ENCODE measurements at regions not wholly inside any gene's neighbourhood (a gene's known extent, or its start where the extent isn't known, plus 50 kb on each side); places are given as distances from the start of the nearest gene placed in this dataset.

DNA sequence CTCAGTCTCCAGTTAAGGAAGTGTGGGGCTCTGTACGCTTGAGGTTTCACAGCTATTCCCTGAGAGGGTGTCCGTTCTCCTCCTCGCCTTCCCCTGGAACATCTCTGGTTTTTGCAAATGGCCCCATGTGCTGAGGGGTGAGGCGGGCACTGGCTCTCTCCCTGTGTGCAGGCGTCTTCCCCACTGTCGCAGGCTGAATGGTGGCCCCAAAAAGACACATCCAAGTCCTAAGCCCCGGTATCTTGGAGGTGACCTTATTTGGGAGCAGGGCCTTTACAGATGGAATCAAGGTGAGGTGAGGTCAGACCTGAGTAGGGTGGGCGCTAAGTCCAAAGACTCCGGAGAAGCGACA, 98.0 kb upstream of the TMPRSS2 start:
- no peak for DNase-seq

DNA sequence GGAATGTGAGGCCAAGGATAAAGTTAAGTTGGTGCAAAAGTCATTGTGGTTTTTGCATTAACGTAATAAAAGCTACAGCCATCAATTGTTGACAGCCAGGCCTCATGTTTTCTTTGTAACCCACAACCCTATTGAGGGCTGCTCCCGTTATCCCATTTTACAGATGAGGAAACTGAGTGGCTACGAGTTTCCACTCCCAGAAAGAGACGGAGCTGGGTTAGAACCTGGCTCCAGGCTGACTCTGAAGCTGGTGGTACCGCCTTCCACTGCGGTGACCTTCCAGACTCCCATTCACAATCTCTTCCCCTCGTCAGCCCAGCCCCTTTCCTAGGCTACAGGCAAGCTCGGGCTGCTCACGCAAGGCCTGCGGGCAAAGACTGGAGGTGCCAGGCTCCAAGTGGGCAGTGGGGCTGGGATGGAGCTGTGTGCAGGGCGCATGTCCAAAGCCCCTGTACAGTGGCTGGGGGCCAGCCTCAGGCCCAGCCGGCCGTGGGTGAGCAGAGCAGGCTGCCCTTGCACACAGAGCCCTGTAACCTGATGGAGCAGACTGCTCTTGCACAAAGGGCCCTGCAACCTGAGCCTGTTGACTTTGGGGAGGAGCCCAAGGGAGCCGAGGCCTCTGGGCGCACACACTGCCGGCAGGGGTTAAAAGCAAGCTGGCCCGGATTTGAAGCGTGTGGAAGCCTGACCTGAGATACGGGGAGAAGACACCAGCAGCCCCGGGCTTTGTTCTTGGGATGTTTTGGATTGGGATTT, 97.4 kb upstream of the TMPRSS2 start:
- DNase-seq, result no peak

DNA sequence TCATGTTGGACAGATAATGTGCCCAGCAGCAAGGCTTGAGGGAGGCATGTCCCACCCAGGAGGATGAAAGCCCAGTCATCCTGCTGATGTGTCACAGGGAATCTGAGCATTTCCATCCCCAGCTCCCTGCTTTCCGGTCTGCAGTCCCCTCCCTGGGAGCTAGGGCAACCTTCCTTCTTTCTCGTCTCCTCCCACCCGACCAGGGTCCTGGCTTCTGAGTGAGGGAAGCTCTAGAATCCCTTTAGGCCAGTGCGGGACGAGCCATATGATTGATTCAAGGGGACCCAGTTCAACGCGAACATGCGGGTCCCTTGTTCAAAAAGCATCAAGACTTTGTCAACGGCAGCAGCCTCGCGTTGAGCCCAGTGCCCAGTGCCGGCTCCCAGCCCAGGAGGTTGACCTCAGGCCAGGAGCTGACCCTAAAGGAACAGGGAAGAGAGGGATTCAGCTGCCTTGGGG, 96.7 kb upstream of the TMPRSS2 start:
- no peak for DNase-seq

DNA sequence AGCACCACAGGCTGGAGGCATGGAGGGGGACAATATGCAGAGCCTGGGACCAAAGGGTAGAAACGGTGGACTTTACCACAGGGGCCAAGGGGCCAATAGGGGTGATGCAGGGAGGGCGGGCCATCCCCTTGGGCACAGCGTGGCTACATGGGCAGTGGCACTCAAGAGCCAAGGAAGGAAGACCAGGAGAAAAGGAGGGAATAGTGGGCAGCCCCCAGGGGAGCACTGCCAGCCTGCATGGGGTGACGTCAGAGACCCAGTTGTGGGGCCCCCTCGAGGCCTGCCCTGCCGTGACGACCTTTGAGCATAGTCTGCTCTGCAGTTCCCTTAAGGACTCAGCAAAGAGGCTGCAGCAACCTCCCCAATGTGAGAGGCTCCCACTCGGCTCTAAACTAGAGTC, 95.5 kb upstream of the TMPRSS2 start:
- DNase-seq, result no peak

DNA sequence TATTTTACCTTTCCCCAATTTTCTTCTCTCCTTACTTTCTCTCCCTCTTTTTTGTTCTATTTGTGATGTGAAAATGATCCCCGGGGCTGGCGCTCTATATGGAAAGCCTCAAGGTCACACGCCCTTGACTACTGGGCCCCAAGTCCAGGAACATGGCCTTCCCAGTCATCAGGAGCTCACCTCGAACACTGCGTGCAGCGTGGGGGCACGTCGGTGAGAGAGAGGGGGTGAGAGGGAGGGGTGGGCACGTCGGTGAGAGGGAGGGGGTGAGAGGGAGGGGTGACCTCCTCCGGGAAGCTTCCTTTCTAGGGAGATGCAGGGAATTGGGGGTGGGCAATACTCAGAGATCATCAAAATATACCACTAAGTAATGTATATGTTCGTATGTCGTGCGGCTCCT, 94.6 kb upstream of the TMPRSS2 start:
- DNase-seq, result no peak

DNA sequence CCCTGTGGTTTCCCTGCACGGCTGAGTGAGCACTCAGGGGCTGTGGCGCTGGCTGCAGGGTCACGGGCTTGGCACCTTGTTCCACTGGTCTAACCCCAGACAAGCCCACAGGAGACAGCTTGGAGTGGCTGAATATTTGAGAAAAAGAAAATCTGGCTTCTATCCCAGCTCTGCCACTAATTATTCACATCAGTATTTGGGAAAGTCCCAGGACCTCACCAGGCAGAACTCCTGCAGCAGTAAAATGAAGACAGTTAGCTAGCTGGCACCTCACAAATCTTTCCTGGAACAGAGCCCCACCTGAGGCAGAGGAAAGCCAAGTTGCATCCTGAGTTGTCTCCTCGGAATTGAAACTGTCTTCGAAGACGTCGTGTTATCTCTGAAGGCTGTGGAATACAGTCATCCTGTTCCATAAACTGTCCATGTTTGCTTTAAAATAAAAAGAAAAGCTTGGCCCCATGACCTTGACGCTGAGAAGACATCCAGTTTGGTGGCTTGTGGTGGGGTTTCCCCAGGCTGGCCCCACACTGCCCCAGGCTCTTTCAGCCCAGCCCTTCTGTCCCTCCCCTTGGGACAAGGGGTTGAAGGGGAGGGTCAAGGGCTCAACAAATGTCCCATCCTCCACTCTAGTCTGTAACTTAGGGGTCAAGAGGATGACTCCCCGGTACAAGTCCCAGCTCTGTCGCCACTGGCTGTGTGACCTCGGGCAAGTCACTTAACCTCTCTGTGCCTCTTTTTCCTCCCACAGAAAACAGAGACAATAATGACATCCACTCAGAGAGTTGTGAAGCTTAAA, 93.8 kb upstream of the TMPRSS2 start:
- no peak for DNase-seq

DNA sequence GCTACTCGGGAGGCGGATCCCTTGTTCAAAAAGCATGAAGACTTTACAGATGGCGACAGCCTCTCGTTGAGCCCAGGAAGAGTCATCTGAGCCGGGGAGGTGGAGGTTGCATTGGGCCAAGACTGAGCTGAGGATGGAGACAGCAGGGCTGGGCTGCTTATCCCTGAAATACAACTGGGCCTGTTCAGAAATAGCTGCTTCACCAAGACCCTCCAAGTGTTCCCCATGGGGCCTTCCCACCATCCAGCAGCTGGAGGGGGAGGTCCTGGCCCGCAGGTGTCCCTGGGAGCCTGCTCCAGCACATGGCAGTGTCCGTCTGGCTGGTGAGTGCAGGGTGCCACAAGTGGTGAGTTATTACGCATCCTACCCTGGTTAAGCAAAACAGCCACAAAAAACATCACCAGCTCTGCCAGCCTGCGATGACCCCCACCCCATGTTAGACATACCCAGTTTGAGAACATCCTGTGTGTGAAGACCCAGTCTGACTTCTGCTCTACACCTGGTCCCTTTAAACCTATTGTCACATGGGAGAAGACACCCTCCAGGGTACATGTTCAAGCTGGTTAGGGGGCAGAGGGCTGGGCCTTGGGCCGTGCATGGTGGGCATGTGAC, 93.1 kb upstream of the TMPRSS2 start:
- no peak for DNase-seq

DNA sequence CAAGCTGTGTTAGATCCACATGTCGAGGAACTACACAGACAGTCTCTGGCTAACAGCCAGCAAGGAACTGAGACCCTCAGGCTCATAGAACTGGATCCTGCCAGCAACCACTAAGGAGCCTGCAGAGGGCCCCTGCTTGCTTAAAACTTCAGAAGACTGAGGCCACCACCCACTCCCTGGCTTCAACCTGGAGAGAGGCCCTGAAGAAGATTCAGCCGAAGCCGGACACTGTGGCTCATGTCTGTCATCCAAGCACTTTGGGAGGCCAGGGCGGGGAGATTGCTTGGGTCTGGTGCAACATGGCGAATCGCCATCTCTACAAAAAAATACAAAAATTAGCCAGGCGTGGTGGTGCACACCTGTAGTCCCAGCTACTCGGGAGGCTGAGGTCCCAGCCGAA, 92.6 kb upstream of the TMPRSS2 start:
- DNase-seq, result no peak

DNA sequence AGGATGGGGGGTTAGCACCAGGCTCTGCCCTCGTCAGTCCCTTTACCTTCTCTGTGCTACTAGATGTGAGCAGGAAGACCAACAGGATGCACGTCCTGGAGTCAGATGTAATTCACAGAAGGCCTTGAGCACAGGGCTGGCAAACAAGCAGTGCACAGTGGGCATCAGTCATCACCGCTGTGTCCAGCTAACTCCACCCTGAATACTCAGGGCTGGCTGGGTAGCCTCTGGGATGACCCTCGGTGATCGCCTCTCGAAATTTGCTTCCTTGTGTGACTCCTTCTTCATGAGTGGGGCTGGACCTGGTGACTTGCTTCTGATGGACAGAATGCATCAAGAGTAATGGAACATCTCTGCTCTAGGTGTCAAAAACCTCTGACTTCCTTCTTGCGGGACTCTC, 92.2 kb upstream of the TMPRSS2 start:
- no peak for DNase-seq

DNA sequence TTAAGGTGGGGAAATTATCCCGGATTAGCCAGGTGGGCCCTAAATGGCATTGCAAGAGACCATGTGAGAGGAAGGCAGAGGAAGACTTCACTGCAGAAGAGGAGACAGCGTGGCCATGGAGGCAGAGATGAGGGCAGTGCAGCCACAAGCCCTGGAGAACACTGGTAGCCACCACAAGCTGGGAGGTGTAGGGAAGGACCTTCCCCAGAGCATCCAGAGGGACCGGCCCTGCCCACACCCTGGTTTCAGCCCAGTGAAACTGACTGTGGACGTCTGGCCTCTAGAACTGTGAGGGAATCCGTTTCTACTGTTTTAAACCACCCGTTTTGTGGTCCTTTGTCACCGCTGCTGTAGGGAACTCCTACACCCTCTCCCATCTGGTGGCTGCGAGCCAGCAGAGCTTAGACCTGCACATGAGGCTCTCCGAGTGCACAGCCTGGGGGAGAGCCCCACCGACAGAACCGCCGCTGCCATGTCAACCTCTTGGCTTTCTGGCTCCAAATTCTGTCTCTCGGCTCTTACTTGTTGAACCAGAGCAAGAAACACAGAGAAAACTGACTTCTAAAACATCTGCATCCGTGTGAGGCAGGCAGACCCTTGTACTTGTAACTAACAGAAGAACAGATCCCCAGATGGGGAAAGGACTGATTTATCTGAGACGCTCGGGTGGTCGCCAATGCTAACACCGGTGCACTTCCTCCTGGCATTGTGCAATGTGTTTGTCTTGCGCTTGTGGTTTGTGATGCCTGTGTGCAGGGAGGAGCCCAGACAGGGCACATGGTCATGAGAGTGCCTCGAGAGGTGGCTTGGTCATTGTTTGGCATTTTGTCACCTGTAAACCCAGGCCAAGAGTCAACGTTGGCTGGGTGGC, 90.8 kb upstream of the TMPRSS2 start:
- DNase-seq, result no peak

DNA sequence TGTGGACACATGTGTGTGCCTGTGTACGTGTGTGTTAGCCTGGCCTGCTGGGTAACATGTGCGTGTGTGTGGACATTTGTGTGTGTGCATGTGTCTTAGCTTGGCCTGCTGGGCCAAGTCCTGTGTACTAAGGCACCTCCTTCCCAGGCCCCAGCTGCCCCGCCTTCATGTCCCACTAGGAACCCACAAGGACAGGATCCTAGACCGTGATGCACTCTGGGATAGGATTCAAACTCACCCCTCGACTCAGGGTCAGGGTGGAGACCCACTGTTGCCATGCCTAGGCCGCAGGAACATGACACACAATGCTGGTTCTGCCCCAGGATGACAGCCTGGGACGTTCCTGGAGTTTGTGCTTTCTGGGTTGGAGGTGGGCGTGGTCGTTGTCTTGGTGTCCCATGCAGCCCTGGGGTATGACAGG, 89.9 kb upstream of the TMPRSS2 start:
- DNase-seq, result no peak

DNA sequence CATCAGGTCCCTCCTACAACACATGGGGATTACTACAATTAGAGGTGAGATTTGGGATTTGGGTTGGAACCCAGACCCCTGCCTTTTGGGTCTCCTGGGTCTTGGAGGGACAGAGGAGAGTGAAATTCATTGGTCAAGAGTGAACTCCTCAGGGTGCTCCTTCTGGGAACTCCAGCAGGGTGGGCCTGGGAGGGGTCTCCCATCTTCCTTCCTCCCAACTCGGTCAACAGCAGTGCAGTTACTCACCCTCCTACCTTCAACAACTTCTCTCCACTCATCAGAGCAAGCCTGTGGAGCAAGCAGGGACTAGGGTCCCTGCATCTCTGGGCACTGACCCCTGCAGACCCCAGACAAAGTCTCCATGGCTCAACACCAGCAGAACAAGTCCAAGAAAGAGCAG, 89.3 kb upstream of the TMPRSS2 start:
- no peak for DNase-seq

DNA sequence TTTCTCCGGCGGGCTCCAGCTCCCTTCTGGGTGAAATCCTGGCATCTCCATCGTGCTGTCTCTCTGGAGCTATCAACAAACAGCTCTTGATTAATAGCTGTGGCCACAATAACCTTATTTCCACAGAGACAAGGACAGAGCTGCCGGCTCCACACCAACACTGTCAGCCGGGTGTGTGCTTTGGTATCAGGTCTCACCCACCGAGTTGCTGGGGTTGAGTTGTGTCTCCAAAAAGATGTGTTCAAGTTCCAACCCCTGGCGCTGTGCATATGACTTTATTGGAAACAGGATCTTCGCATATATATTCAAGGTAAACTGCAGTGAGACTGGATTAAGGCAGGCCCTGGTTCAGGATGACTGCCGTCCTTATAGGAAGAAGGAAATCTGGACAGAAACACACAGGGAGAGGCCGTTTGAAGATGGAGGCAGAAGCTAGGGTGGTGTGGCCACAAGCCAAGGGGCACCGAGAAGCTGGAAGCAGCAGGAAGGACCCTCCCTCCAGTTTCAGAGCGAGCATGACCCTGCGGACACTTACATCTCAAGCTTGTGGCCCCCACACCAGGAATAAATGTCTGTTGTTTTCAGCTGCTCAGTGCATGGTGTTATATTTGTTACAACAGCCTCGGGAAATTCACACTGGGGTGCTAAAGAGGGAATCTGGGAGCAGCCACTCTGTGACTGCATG, 88.4 kb upstream of the TMPRSS2 start:
- DNase-seq, result no peak

DNA sequence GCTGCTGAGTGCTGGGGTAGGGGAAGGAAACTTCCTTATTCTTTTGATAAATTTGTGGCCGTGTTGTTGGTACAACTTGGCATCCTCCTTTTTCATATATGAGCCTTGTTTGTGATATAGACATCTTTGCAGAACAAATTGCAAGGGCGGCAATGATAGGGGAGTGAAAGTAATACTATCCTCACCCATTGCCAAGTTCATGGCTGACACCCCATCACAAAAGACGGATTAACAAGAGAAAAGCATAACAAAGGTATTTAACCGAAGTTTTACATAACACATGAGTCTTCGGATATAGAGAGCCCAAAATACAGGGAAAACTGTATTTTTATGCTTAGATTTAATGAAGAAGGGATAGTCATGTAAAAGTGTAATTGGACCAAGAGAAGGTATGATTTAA, 86.3 kb upstream of the TMPRSS2 start:
- no peak for DNase-seq

DNA sequence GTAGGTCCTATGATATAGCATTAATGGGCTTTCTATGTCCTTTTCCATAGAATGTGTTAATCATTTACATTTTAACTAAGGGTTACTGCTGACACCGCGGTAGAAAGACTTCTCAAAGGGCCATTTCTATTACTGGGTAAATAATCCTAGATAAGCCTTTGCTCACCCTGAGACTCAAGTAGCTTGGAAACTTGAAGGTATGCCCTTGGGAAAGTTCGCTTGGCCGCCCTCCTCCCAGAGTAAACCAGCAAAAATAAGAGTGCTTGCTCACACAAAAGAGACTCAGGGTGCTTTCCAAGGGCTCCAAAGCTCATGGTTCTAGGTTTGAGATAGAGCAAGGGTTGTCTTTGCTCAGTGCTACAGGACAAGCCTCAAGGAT, 85.8 kb upstream of the TMPRSS2 start:
- DNase-seq, result no peak

DNA sequence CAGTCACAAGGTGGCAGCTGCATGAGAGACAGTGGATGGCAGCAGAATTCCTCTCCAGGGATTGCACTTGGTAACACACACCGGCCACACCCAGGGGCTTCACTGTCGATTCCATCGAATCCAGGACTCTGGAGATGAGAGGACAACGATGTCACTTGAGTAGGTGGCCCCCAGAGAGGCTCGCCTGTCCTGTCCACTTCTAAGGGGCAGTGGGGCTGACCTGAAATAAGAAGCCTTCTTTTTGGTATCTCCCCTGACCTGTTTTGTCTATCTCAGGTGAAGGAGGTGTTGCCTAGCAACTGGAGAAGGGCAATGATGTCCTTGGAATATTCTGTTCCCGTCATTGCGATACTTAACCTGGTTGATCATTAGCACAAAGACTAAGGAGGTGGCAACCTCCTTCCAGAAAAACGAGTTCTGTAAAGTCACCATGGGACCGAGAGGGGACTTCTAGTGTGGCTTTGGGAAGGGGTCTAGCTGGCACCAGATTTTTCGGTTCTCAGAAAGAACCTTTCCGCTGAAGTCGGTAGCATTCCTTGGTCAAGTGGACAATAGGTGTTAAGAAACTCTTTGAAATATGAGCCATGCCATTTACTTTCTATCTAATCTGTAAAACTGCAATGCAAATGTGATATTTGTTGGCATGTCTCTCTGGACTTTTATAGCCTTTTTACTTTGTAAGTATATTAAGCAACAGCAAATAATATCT, 85.2 kb upstream of the TMPRSS2 start:
- no peak for DNase-seq

DNA sequence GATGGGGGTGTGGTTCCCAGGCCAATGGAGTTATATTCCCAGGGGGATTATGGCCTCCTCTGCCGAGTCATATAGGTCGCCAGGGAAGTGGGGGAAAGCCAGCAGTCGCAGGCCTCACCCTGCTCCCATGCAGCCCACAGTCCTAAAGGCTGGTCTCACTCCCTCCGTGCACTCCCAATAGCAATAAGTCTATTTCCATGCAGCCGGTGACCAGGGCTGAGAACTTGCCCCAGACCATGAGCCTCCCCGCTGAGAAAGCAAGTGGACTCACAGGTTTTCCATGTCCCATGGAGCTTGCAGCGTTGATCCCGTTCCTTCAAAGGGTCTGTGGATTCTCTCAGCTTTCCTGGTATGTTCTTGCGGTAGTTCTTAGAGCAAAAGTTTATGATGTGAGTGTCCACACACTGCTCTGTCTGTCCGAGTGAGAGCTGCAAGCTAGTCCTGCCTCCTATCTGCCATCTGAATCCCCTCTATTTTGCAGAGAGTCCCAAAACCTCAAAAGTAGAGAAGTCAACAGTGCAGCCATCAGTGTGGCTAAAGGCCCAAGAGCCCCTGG, 81.7 kb upstream of the TMPRSS2 start:
- DNase-seq, result no peak

DNA sequence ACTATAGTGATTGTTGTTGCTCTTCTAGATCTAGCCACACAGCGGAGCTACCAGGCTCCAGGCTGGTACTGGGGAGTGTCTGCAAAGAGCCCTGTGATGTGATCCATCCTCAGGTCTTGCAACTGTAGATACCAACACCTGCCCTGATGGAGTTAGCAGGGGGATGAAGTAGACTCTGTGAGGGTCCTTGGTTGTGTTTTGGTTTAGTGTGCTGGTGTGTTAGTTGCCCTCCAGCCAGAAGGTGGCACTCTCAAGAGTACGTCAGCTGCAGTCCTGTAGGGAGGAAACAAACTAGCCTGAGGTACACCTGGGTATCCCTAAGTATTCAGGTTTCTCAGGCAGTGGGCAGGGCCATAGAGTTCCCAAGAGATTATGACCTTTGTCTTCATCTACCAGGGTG, 81.2 kb upstream of the TMPRSS2 start:
- no peak for DNase-seq

DNA sequence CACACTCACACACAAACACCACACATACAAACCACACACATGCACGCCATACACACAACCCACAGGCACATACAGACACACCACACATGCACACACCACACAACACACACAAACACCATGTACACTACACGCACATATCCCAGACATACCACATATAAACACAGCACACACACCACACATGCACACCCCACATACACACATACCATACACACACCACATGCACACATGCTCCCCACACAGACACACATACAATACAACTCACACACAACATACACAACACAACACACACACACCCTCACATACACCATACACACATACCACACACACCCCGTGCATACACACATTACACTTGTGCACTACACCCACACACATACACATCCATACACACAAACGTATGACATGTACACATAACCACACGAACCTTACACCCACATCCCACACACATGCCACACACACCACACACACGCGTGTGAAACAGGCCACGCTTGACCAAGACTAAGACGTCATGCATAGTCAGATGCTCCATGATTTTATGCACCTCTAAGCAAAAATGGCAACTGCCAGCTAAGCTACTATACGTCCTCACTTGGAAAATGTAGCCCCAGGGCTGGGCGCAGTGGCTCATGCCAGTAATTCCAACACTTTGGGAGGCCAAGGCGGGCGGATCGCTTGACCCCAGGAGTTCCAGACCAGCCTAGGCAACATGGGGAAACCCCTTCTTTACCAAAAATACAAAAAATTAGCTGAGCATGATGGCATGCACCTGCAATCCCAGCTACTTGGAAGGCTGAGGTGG, 77.4 kb upstream of the TMPRSS2 start:
- DNase-seq, result no peak

DNA sequence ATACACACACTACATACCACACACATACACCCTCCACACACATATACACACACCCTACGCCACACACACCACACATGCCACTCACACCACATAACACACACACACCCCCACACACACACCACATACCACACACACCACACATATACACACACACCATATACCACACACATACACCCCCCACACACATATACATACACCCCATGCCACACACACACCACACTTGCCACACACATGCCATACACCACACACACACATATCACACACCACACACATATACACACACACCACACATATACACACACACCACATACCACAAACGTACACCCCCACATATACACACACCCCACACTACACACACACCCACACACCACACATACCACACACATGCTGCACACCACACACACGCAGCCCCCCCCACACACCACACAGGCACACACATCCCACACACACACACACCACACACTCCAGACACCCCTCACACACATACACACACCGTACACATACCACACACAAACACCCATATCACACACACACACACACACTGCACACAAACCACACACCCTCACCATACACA, 76.7 kb upstream of the TMPRSS2 start:
- no peak for DNase-seq
